ENCODE measurements at regions not wholly inside any gene's neighbourhood (a gene's known extent, or its start where the extent isn't known, plus 50 kb on each side); places are given as distances from the start of the nearest gene placed in this dataset.

GRCh38 chrY:21102507-21102906 is 346.6 kb downstream of the RPS4Y2 start:
- POLR2A ChIA-PET = no interaction called here
- CTCF ChIA-PET = no interaction called here
- intact Hi-C loops (cut with DNase I, micrococcal nuclease) = loop anchor here in 1 of 2 experiments (5.0 to 10.0 kb wide), 2 partner anchors 155 to 528 kb away; partner anchors contain the start of gene EIF1AY

DNA sequence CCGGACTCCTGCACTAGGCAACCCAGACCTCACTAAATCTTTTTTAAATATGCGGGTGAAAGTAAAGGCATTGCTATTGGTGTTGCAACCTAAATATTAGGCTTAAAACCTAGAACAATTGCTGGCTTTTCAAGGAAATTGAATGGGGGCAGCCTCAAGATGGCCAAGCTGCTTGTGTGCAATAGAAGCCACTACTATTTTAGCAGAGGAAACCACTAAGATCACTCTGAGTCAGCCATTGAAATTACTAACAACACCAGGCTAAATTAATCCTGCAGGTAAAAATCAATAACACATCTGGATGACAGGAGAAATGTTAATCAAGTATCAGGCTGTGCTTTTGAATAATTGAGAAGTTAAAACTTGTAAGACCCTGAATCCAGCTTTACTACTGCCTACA is 348.0 kb downstream of the RPS4Y2 start:
- CTCF ChIA-PET = interaction anchor here (0.7 kb wide), 1 partner anchor 27 kb away, joined by 4 read pairs; no protein-coding TSS in a partner anchor
- H3K4me3 Mint-ChIP-seq = no peak overlapping the region

More at GRCh38 chrY:21102507-21102906, 346.6 kb downstream of the RPS4Y2 start:
- Mint-ChIP-seq H3K27ac (no peak overlapping the region), H3K4me3 (no peak overlapping the region), H3K36me3 (ENCODE audit: low read depth) (no peaks in the 10 kb centered on the region), H3K9me3 (ENCODE audit: low read depth) (no peaks in the 10 kb centered on the region), H3K4me1 (peaks cover 22% of the 10 kb centered on the region), H3K27me3 (no peaks in the 10 kb centered on the region)
- DNase-seq = no peak
- no peak for ATAC-seq

DNA sequence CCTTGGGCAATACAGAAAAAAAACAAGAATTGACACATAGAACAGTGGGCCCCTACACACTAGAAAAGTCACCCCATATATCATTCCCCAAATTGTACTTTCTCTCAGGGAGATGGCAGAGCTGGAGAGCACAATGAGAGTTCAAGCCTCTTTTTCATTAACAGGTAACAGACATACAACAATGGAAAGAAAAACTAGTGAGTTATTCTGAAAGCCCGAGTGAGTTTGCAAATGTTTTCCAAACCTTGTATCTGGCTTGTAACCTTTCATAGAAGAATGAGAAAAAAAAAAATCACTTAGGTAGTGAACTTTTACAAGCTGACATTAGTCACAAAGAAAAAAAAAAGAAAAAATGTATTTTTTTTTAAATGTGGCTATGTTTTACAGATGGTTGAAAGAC is 349.6 kb downstream of the RPS4Y2 start:
- H3K4me3 Mint-ChIP-seq = no peak overlapping the region

More for the DNA sequence above, 348.0 kb downstream of the RPS4Y2 start:
- H3K36me3 Mint-ChIP-seq (ENCODE audit: low read depth) = no peaks in the 10 kb centered on the region
- no peak overlapping the region for H3K27ac Mint-ChIP-seq
- ATAC-seq (peak; percentile 58), DNase-seq (no peak)
- intact Hi-C loops (cut with DNase I, micrococcal nuclease) = loop anchor here in 1 of 2 experiments (5.0 to 10.0 kb wide), 2 partner anchors 153 to 529 kb away; partner anchors contain the start of gene EIF1AY
- H3K27me3 Mint-ChIP-seq = no peaks in the 10 kb centered on the region
- POLR2A ChIA-PET = no interaction called here
- no peaks in the 10 kb centered on the region for H3K9me3 Mint-ChIP-seq (ENCODE audit: low read depth)
- peaks cover 22% of the 10 kb centered on the region for H3K4me1 Mint-ChIP-seq

DNA sequence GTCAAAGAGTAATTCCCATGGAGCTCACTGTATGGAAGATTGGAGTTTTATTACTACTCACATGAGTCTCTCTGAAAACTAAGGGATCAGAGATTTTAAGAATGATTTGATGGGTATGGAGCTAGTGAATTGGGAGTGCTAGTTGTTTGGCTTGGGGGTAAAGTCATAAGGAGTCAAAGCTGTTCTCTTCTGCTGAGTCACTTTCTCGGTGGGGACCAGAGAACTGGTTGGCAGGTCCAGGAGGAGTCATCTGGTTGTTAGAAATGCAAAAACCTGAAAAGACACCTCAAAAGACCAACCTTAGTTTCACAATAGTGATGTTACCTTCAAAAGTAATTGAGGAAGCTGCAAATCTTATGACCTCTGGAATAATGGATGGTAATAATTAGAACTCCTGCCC is 355.4 kb downstream of the RPS4Y2 start:
- ChIA-PET POLR2A (interaction anchor here (0.5 kb wide), 1 partner anchor 110 kb away, joined by 4 read pairs; no protein-coding TSS in a partner anchor), CTCF (no interaction called here)
- DNase-seq (peak; percentile 24), ATAC-seq (peak; percentile 65)
- Mint-ChIP-seq H3K27ac (no peak overlapping the region), H3K27me3 (no peaks in the 10 kb centered on the region), H3K9me3 (ENCODE audit: low read depth) (peaks cover 1% of the 10 kb centered on the region), H3K4me3 (no peak overlapping the region), H3K4me1 (peaks cover 17% of the 10 kb centered on the region), H3K36me3 (ENCODE audit: low read depth) (no peaks in the 10 kb centered on the region)
- intact Hi-C loops (cut with DNase I, micrococcal nuclease) = no loop called here

More for the DNA sequence above, 349.6 kb downstream of the RPS4Y2 start:
- H3K27ac Mint-ChIP-seq = peak overlapping the region; percentile 84
- H3K27me3 Mint-ChIP-seq = no peaks in the 10 kb centered on the region
- intact Hi-C loops (cut with DNase I, micrococcal nuclease) = loop anchor here in 1 of 2 experiments (10.0 kb wide), 1 partner anchor 531 kb away; the partner anchor contains the start of gene EIF1AY
- POLR2A ChIA-PET = no interaction called here
- H3K36me3 Mint-ChIP-seq (ENCODE audit: low read depth) = no peaks in the 10 kb centered on the region
- DNase-seq = no peak
- peak; percentile 70 for ATAC-seq
- CTCF ChIA-PET = no interaction called here
- peaks cover 33% of the 10 kb centered on the region for H3K4me1 Mint-ChIP-seq
- no peaks in the 10 kb centered on the region for H3K9me3 Mint-ChIP-seq (ENCODE audit: low read depth)

DNA sequence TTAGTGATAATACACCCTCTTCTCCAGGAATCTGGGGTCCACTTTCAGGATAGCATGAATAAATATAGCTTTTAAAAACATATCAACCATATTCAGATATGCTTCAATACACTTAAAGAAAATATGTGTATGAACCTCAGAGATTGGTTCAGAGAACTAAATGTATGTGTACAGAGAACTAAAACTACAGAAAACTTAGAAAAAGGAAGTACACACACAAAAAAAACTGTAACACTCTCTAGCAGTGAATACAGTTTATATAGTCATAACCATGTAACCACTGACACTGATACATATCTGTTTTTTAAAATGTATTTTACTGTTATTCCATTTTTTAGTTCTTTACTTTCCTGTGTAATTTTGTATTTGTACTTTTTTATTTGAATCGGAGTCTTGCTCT is 365.2 kb downstream of the RPS4Y2 start:
- Mint-ChIP-seq H3K27ac (no peak overlapping the region), H3K4me1 (no peaks in the 10 kb centered on the region), H3K36me3 (ENCODE audit: low read depth) (no peaks in the 10 kb centered on the region), H3K27me3 (no peaks in the 10 kb centered on the region), H3K9me3 (ENCODE audit: low read depth) (no peaks in the 10 kb centered on the region), H3K4me3 (no peak overlapping the region)
- ATAC-seq (no peak), DNase-seq (no peak)
- CTCF ChIA-PET = no interaction called here
- POLR2A ChIA-PET = no interaction called here
- intact Hi-C loops (cut with DNase I, micrococcal nuclease) = no loop called here

DNA sequence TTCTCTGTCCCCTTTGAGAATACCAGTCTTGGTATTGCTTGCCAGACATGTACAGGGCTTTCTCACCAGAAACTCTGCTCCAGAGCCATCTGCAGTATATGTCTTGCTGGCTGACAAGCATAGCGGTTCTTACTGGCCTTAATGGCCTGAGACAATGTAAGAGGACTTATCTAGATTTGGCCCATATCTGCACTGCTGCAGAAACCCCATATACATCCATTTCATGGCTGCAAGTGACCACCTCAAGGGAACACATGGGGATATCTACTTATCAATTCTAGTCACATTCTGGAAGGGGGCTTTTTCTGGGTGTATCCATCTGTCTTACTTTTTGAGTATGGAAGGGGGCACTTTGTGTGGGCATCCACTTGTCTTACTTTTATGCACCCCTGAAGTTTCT is 375.5 kb upstream of the RBMY1B start:
- no peak for ATAC-seq
- H3K4me3 Mint-ChIP-seq = no peak overlapping the region
- no peaks in the 10 kb centered on the region for H3K36me3 Mint-ChIP-seq (ENCODE audit: low read depth)
- H3K9me3 Mint-ChIP-seq (ENCODE audit: low read depth) = no peaks in the 10 kb centered on the region
- H3K4me1 Mint-ChIP-seq = peaks cover 34% of the 10 kb centered on the region
- ChIA-PET POLR2A (no interaction called here), CTCF (no interaction called here)
- intact Hi-C loops (cut with DNase I, micrococcal nuclease) = loop anchor here (5.0 to 10.0 kb wide), 5 partner anchors 42 to 1571 kb away; no protein-coding TSS in a partner anchor
- no peaks in the 10 kb centered on the region for H3K27me3 Mint-ChIP-seq
- no peak for DNase-seq
- no peak overlapping the region for H3K27ac Mint-ChIP-seq

GRCh38 chrY:21138056-21138758 is 372.9 kb upstream of the RBMY1B start:
- intact Hi-C loops (cut with DNase I, micrococcal nuclease) = loop anchor here (2.0 to 10.0 kb wide), 6 partner anchors 39 to 1573 kb away; no protein-coding TSS in a partner anchor
- Mint-ChIP-seq H3K9me3 (ENCODE audit: low read depth) (no peaks in the 10 kb centered on the region), H3K27ac (peak overlapping the region; percentile 81), H3K4me3 (peak overlapping the region; percentile 67), H3K36me3 (ENCODE audit: low read depth) (no peaks in the 10 kb centered on the region), H3K27me3 (no peaks in the 10 kb centered on the region), H3K4me1 (peaks cover 37% of the 10 kb centered on the region)
- ATAC-seq (peak; percentile 70), DNase-seq (no peak)
- ChIA-PET POLR2A (no interaction called here), CTCF (interaction anchor here (0.7 kb wide), 1 partner anchor 111 kb away, joined by 6 read pairs; no protein-coding TSS in a partner anchor)

GRCh38 chrY:21146331-21146730 is 364.8 kb upstream of the RBMY1B start:
- intact Hi-C loops (cut with DNase I, micrococcal nuclease) = loop anchor here in 1 of 2 experiments (10.0 kb wide), 1 partner anchor 58 kb away; no protein-coding TSS in a partner anchor
- H3K27ac Mint-ChIP-seq = no peak overlapping the region
- no peak for DNase-seq
- peaks cover 6% of the 10 kb centered on the region for H3K36me3 Mint-ChIP-seq (ENCODE audit: low read depth)
- H3K9me3 Mint-ChIP-seq (ENCODE audit: low read depth) = no peaks in the 10 kb centered on the region
- no peak for ATAC-seq
- ChIA-PET POLR2A (no interaction called here), CTCF (no interaction called here)
- H3K27me3 Mint-ChIP-seq = no peaks in the 10 kb centered on the region
- no peak overlapping the region for H3K4me3 Mint-ChIP-seq
- H3K4me1 Mint-ChIP-seq = peaks cover 20% of the 10 kb centered on the region

DNA sequence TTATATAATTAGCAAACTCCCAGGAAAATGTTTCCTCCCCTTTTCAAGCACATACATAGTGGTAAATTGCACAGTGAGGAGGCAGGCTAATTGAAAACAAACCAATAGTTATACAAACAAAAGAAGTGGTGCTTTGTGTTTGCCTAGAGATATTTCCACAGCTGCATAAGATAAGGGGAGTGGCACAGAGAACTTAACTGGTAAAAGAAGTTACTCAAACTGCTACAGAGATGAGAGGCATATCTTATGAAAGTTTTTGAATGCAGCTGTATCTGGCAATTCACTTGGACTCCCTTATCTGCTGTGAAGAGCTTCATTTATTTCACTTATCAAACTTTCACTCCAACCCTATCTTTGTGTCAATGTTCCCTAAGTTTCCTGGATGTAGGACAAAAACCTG is 361.2 kb upstream of the RBMY1B start:
- peaks cover 18% of the 10 kb centered on the region for H3K4me1 Mint-ChIP-seq
- intact Hi-C loops (cut with DNase I, micrococcal nuclease) = loop anchor here in 1 of 2 experiments (10.0 kb wide), 1 partner anchor 55 kb away; no protein-coding TSS in a partner anchor
- H3K27me3 Mint-ChIP-seq = no peaks in the 10 kb centered on the region
- H3K4me3 Mint-ChIP-seq = no peak overlapping the region
- ATAC-seq (no peak), DNase-seq (no peak)
- H3K27ac Mint-ChIP-seq = no peak overlapping the region
- H3K36me3 Mint-ChIP-seq (ENCODE audit: low read depth) = peaks cover 22% of the 10 kb centered on the region
- H3K9me3 Mint-ChIP-seq (ENCODE audit: low read depth) = no peaks in the 10 kb centered on the region
- ChIA-PET POLR2A (no interaction called here), CTCF (no interaction called here)

DNA sequence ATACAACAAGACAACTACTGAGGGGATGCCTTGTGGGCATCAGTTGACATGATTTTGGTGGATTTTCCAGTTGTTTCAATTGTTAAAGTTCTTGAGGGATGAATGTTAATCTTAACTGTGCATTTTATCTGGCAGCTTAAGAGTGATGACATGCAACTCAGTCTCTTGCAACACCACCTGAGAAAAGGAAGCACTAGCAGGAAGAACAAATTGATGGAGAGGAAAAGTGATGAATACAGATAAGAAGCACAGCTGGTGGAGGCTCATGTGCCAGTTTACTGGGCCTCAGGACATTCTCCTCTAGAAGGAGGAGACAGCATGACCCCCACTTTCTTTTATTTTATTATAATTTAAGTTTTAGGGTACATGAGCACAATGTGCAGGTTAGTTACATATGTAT is 341.3 kb upstream of the RBMY1B start:
- peaks cover 18% of the 10 kb centered on the region for H3K36me3 Mint-ChIP-seq (ENCODE audit: low read depth)
- intact Hi-C loops (cut with DNase I, micrococcal nuclease) = loop anchor here in 1 of 2 experiments (10.0 kb wide), 1 partner anchor 45 kb away; no protein-coding TSS in a partner anchor

GRCh38 chrY:21174697-21175463 is 336.3 kb upstream of the RBMY1B start:
- no peaks in the 10 kb centered on the region for H3K27me3 Mint-ChIP-seq
- DNase-seq (no peak), ATAC-seq (peak; percentile 30)
- no peak overlapping the region for H3K27ac Mint-ChIP-seq
- ChIA-PET POLR2A (interaction anchor here (0.6 kb wide), 1 partner anchor 38 kb away, joined by 3 read pairs; no protein-coding TSS in a partner anchor), CTCF (interaction anchor here (1.0 kb wide), 1 partner anchor 33 kb away, joined by 3 read pairs; no protein-coding TSS in a partner anchor)
- peaks cover 13% of the 10 kb centered on the region for H3K36me3 Mint-ChIP-seq (ENCODE audit: low read depth)
- no peaks in the 10 kb centered on the region for H3K9me3 Mint-ChIP-seq (ENCODE audit: low read depth)
- intact Hi-C loops (cut with DNase I, micrococcal nuclease) = loop anchor here in 1 of 2 experiments (5.0 kb wide), 2 partner anchors 38 to 1788 kb away; no protein-coding TSS in a partner anchor
- peaks cover 21% of the 10 kb centered on the region for H3K4me1 Mint-ChIP-seq
- no peak overlapping the region for H3K4me3 Mint-ChIP-seq

More for the DNA sequence above, 341.3 kb upstream of the RBMY1B start:
- CTCF ChIA-PET = no interaction called here
- no peaks in the 10 kb centered on the region for H3K9me3 Mint-ChIP-seq (ENCODE audit: low read depth)
- H3K4me1 Mint-ChIP-seq = peaks cover 4% of the 10 kb centered on the region
- no peak overlapping the region for H3K4me3 Mint-ChIP-seq
- POLR2A ChIA-PET = interaction anchor here (0.7 kb wide), 1 partner anchor 33 kb away, joined by 7 read pairs; no protein-coding TSS in a partner anchor
- no peak for ATAC-seq
- DNase-seq = no peak
- H3K27me3 Mint-ChIP-seq = no peaks in the 10 kb centered on the region
- no peak overlapping the region for H3K27ac Mint-ChIP-seq

Data from activated CD4-positive, alpha-beta T cell treated with anti-CD3 and anti-CD28 coated beads for 36 hours (primary cell).